ENCODE measurements at regions not wholly inside any gene's neighbourhood (a gene's known extent, or its start where the extent isn't known, plus 50 kb on each side); places are given as distances from the start of the nearest gene placed in this dataset.

DNA sequence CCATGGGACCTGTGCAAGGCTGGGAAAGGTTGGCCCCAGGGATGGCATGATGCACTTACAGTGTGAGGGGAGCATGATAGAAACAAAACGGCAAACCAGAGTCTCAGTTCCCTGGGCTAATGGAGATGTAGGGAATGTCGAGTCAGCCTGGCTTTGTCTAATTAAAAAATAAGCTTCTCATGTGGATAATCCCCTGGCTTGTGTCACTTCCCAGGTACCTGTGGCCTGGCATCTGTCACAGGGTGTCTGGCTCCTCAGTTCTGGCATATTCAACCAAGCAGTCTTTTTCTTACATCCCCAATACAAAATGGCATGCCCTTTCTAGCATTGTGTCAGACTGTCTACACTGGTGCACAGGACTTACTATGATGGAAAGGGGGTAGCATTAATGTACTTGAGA lies 261.4 kb downstream of the GRIN2B start:
- TF ChIP-seq, protein P1, sequence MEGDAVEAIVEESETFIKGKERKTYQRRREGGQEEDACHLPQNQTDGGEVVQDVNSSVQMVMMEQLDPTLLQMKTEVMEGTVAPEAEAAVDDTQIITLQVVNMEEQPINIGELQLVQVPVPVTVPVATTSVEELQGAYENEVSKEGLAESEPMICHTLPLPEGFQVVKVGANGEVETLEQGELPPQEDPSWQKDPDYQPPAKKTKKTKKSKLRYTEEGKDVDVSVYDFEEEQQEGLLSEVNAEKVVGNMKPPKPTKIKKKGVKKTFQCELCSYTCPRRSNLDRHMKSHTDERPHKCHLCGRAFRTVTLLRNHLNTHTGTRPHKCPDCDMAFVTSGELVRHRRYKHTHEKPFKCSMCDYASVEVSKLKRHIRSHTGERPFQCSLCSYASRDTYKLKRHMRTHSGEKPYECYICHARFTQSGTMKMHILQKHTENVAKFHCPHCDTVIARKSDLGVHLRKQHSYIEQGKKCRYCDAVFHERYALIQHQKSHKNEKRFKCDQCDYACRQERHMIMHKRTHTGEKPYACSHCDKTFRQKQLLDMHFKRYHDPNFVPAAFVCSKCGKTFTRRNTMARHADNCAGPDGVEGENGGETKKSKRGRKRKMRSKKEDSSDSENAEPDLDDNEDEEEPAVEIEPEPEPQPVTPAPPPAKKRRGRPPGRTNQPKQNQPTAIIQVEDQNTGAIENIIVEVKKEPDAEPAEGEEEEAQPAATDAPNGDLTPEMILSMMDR (IDR thresholded peaks at IDR 0.05; ENCODE audit: extremely low read depth, missing control alignments): no peak
- no peak for DNase-seq (ENCODE audit: low spot score)

DNA sequence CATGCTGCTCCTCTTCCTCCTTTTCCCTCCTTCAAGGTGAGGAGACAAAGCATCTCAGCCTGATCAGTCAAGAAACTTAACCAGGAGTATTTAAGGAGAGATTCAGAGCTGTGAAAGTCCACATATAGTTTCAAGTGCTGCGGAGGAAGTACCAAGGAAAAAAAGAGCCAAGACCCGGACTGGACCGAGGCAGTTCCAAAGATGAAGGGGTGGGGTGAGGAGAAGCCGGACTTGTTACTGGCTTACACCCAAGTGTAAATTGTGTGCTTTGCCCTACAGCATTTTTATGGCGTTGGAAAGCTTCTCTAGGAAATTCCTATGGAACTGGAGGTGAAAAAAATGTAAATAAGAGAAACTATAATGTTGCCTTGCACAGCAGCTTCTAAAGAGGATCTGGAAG lies 263.1 kb downstream of the GRIN2B start:
- TF ChIP-seq, protein P1 (IDR thresholded peaks at IDR 0.05; ENCODE audit: extremely low read depth, missing control alignments): no peak
- DNase-seq (ENCODE audit: low spot score): no peak

DNA sequence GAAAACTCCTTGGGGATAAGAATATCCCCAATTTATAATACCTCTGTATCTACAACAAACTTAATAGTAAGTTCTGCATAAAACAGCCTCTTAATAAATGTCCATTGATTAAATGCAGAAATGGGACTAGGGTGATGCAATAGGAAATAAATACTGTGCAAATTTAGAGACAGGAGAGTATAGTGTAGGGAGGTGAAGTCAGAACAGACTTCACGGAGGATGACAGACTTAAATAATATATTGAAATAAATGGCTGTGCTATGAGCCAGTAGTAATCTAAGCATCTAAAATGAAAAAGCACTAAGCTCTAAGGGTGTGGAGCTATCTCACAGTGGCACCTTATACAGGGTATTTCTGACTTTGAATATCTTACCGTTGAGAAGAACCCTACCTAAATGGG lies 265.3 kb downstream of the GRIN2B start:
- no peak for DNase-seq (ENCODE audit: low spot score)

DNA sequence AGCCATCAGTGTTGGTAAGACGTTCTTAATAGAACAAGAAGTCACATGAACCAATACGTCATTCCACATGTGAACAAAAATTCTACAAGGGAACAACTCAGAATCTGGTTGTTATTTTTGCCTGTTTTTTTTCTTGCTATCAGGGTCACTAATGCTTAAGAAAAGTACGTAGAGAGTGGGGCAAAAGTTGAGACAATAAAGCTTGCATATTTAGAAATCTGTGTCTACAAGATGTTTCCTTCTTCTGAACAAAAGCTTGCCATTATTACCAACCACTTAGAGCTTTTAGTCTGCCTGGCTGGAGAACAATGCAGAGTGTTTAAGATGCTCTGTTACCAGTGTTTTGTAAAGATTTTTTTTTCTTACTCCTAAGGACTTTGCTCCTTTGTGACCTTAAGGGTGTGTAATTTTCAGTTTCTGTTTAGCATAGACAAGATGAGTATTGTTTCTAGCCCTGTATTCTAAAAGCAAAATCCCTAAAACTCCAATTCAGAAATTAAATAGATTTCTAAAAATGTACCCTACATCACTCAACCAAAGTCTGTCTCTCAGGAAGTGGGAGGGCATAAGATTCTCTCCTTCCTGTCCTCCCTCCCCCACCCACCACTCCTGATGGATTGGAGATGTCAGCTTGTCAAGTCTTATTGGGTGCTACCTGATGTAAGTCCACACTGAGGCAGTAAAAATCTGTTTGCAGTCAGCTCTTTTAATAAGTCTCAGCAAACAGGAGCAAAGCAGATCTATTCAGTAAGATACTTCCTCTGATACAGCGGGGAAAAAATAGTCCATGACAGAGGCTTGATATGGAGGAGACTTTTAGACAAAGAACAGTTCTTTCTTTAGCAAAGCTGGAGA lies 267.6 kb downstream of the GRIN2B start:
- DNase-seq (ENCODE audit: low spot score): no peak
- TF ChIP-seq, protein P1 (IDR thresholded peaks at IDR 0.05; ENCODE audit: extremely low read depth, missing control alignments): no peak

More for the DNA sequence above, 265.3 kb downstream of the GRIN2B start:
- TF ChIP-seq, protein P1 (IDR thresholded peaks at IDR 0.05; ENCODE audit: extremely low read depth, missing control alignments): no peak

DNA sequence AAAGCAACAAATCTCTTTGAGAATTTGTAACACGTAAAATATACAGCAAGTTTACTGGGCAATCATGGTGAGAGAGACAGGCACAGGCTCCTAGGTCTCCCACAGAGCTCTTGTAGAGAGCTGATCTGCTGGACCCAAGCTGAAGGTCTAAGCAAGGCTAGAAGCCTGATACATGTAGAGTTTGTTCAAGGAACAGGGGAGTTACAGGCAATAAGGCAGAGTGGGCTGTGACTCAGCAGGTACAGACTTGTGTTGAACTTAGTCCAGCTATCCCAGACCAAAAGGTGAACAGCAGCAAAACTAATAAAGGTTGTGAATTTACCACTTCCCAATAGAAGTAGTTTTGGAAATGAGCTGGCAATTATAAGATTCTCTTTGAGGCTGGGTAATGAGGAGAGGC lies 273.6 kb downstream of the GRIN2B start:
- TF ChIP-seq, protein P1 (IDR thresholded peaks at IDR 0.05; ENCODE audit: extremely low read depth, missing control alignments): no peak
- no peak for DNase-seq (ENCODE audit: low spot score)

DNA sequence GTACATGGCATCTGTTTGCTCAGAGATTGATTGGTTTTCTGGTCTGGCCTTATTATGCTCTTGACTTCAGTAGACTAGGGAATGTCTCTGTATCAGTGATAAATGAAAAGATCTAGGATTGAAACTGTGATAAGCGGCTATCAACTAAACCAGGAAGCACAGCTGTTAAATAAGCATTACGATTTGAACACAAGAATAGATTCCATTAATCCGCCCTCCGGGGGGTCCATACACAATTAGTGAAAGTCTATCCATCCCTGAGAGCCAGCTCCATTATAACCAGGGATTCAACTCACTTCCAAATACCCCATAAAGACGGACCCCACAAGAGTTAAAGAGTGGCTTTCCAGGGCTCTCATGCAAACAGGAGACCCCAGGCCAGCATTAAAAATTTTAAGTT lies 279.0 kb downstream of the GRIN2B start:
- no peak for DNase-seq (ENCODE audit: low spot score)
- TF ChIP-seq, protein P1 (IDR thresholded peaks at IDR 0.05; ENCODE audit: extremely low read depth, missing control alignments): no peak

DNA sequence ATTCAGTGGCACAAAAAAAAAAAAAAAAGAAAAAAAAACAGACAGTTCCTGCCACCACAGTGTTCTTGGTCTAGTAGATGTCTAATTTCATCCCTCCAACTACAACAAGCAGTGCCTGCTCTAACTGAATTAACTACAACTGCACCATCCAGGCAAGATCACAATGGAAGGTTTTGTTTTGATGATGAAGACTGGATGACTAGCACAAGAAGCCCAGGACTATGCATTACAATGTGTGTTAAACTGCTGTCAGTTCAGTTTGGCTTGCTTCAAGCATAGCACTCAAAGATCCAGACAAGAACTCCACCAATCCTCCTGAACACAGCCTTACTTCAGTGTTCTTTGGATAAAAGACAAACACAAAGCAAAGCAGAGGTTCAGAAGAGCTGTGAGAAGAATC lies 279.9 kb downstream of the GRIN2B start:
- TF ChIP-seq, protein P1 (IDR thresholded peaks at IDR 0.05; ENCODE audit: extremely low read depth, missing control alignments): no peak
- no peak for DNase-seq (ENCODE audit: low spot score)
